ENCODE measurements at regions not wholly inside any gene's neighbourhood (a gene's known extent, or its start where the extent isn't known, plus 50 kb on each side); places are given as distances from the start of the nearest gene placed in this dataset.

DNA sequence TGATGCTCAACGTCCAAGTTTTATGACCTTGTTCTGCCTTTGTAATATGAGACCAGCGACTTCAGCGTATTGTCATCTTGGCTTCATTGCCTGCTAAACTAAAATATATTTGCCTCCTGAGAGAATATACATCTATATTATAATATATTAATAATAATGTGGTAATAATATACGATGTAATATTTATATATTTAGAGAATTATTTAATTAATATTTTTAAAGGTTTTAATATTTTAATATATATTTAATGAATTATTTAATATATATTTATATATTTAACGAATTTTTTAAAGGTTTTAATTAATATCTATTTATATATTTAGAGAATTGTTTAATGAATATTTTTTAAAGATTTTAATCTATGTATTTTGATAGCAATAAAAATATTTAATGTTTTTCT lies 700.7 kb downstream of the TAF11L14 start:
- Histone ChIP-seq H3K27ac (ENCODE audit: low read depth, low read length) (no peak overlapping the region), H3K36me3 (ENCODE audit: control insufficient read depth in 3 of 3, insufficient read depth in 3 of 3, low read length in 3 of 3) (no peaks in the 10 kb centered on the region), H3K4me3 (ENCODE audit: low read length in 3 of 3) (no peak overlapping the region), H3K4me1 (ENCODE audit: control insufficient read depth in 3 of 3, insufficient read depth in 3 of 3, low read length in 3 of 3) (no peaks in the 10 kb centered on the region), H3K27me3 (ENCODE audit: control insufficient read depth in 3 of 3, insufficient read depth in 3 of 3, low read length in 3 of 3) (no peaks in the 10 kb centered on the region), H3K9ac (ENCODE audit: low read depth in 1 of 3, low read length in 3 of 3) (no peak overlapping the region), H3K9me3 (ENCODE audit: control insufficient read depth in 3 of 3, low read length in 3 of 3) (peaks cover 0 to 3% (median 0%) of the 10 kb centered on the region in 3 donors)

DNA sequence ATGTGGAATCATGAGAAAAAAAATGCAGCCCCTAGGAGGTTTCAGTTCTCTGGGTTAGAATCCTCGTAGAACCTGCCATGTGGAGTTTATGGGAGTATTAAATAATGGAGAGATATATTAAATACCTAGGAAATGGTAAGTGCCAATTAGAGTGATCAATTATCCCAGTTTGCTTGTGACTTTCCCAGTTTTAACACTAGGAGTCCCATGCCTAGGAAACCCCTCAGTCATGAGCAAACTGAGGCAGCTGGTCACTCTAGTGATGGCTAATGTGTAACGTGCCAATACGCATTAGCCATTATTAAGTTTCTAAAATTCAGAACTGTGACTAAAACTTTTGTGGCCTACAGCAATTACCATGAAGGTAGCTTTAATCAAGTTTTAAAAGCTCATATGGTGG lies 720.6 kb downstream of the TAF11L14 start:
- Histone ChIP-seq H3K9me3 (ENCODE audit: control insufficient read depth in 3 of 3, low read length in 3 of 3) (no peaks in the 10 kb centered on the region), H3K4me1 (ENCODE audit: control insufficient read depth in 3 of 3, insufficient read depth in 3 of 3, low read length in 3 of 3) (no peaks in the 10 kb centered on the region), H3K4me3 (ENCODE audit: low read length in 3 of 3) (no peak overlapping the region), H3K36me3 (ENCODE audit: control insufficient read depth in 3 of 3, insufficient read depth in 3 of 3, low read length in 3 of 3) (no peaks in the 10 kb centered on the region), H3K27me3 (ENCODE audit: control insufficient read depth in 3 of 3, insufficient read depth in 3 of 3, low read length in 3 of 3) (no peaks in the 10 kb centered on the region), H3K9ac (ENCODE audit: low read depth in 1 of 3, low read length in 3 of 3) (no peak overlapping the region), H3K27ac (ENCODE audit: low read depth, low read length) (no peak overlapping the region)

DNA sequence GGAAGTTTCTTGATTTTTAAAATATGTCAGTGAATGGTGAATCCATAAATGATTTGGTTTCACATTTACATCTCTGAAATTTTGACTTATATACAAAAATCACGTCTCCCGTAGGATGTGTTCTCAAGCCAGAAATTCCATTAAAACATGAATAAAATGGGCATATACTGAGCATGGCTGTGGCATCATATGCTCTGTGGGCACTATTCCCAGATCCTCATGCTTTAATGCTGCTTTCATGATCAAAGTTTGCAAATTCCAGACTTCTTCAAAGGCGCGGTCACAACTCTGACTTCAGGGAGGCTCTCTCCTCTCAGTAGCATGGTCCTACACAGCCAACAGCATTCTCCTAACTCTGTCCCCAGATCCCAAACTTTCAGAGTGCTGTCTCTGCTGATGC lies 723.2 kb downstream of the TAF11L14 start:
- no peak overlapping the region for H3K9ac ChIP-seq (ENCODE audit: low read depth in 1 of 3, low read length in 3 of 3)
- no peaks in the 10 kb centered on the region for H3K36me3 ChIP-seq (ENCODE audit: control insufficient read depth in 3 of 3, insufficient read depth in 3 of 3, low read length in 3 of 3)
- H3K9me3 ChIP-seq (ENCODE audit: control insufficient read depth in 3 of 3, low read length in 3 of 3) = no peaks in the 10 kb centered on the region
- no peak overlapping the region for H3K4me3 ChIP-seq (ENCODE audit: low read length in 3 of 3)
- H3K27me3 ChIP-seq (ENCODE audit: control insufficient read depth in 3 of 3, insufficient read depth in 3 of 3, low read length in 3 of 3) = no peaks in the 10 kb centered on the region
- no peaks in the 10 kb centered on the region for H3K4me1 ChIP-seq (ENCODE audit: control insufficient read depth in 3 of 3, insufficient read depth in 3 of 3, low read length in 3 of 3)
- H3K27ac ChIP-seq (ENCODE audit: low read depth, low read length) = no peak overlapping the region

DNA sequence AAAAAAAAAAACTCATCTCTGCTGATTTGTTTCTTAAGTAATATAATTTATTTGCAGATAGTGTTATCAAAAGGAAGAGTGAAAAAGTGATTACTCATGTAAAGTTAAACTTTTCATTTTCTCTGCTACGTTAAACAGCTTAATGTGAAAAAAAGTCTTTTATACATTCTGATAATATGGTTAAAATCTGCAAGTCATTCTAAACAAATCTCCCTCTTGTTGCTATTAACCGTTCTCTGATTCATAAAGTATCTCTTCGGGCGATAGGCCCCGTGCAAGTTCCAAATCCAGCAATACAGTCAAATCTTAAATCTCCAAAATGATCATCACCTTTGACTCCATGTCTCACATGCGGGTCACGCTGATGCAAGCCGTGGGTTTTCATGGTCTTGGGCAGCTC lies 732.0 kb downstream of the TAF11L14 start:
- no peaks in the 10 kb centered on the region for H3K36me3 ChIP-seq (ENCODE audit: control insufficient read depth in 3 of 3, insufficient read depth in 3 of 3, low read length in 3 of 3)
- no peak overlapping the region for H3K4me3 ChIP-seq (ENCODE audit: low read length in 3 of 3)
- no peaks in the 10 kb centered on the region for H3K27me3 ChIP-seq (ENCODE audit: control insufficient read depth in 3 of 3, insufficient read depth in 3 of 3, low read length in 3 of 3)

DNA sequence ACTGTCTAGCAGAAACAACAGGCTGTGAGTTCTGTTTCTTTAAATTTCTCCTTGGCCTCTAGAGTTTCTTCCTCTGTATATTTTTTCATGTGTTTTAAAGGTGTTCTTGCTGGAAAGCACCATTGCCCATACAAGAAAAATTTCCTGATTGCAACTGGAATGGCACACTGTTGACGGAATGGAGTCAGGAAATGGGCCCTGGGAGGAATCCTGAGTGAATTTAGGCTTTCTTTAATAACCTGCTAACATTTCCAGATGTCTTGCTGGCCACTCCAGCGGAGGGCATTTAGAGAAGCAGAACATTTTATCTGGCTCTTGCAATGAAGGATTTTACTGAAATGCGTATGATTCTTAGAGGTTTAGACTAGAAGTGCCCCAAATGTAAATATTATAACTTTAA lies 736.3 kb downstream of the TAF11L14 start:
- H3K27me3 ChIP-seq (ENCODE audit: control insufficient read depth in 3 of 3, insufficient read depth in 3 of 3, low read length in 3 of 3) = no peaks in the 10 kb centered on the region
- H3K9me3 ChIP-seq (ENCODE audit: control insufficient read depth in 3 of 3, low read length in 3 of 3) = no peaks in the 10 kb centered on the region
- H3K4me3 ChIP-seq (ENCODE audit: low read length in 3 of 3) = no peak overlapping the region
- H3K9ac ChIP-seq (ENCODE audit: low read depth in 1 of 3, low read length in 3 of 3) = no peak overlapping the region
- H3K27ac ChIP-seq (ENCODE audit: low read depth, low read length) = no peak overlapping the region
- H3K4me1 ChIP-seq (ENCODE audit: control insufficient read depth in 3 of 3, insufficient read depth in 3 of 3, low read length in 3 of 3) = no peaks in the 10 kb centered on the region
- H3K36me3 ChIP-seq (ENCODE audit: control insufficient read depth in 3 of 3, insufficient read depth in 3 of 3, low read length in 3 of 3) = no peaks in the 10 kb centered on the region

More for the DNA sequence above, 732.0 kb downstream of the TAF11L14 start:
- Histone ChIP-seq H3K4me1 (ENCODE audit: control insufficient read depth in 3 of 3, insufficient read depth in 3 of 3, low read length in 3 of 3) (no peaks in the 10 kb centered on the region), H3K9ac (ENCODE audit: low read depth in 1 of 3, low read length in 3 of 3) (no peak overlapping the region), H3K9me3 (ENCODE audit: control insufficient read depth in 3 of 3, low read length in 3 of 3) (no peaks in the 10 kb centered on the region), H3K27ac (ENCODE audit: low read depth, low read length) (no peak overlapping the region)

DNA sequence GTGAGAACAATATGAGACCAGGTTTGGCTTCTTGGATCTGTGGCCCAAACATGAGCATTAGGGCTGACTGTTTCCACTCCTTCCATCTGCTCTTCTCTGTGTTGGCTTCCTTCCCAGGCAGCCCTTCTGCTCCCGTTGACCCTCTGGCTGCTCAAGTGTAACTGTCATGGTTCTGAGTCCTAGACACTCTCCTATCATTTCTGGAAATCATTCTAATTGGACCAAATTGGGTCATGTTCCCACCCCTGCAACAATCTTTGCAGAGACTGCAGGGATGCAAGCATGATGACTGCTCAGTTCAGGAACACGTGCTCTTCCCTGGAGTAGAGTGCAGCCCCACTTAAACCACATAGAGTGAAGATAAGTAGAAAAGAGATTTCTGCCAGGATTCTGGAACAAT lies 741.4 kb downstream of the TAF11L14 start:
- H3K4me1 ChIP-seq (ENCODE audit: control insufficient read depth in 3 of 3, insufficient read depth in 3 of 3, low read length in 3 of 3) = no peaks in the 10 kb centered on the region
- no peaks in the 10 kb centered on the region for H3K9me3 ChIP-seq (ENCODE audit: control insufficient read depth in 3 of 3, low read length in 3 of 3)
- no peaks in the 10 kb centered on the region for H3K36me3 ChIP-seq (ENCODE audit: control insufficient read depth in 3 of 3, insufficient read depth in 3 of 3, low read length in 3 of 3)
- no peak overlapping the region for H3K27ac ChIP-seq (ENCODE audit: low read depth, low read length)
- H3K27me3 ChIP-seq (ENCODE audit: control insufficient read depth in 3 of 3, insufficient read depth in 3 of 3, low read length in 3 of 3) = no peaks in the 10 kb centered on the region
- no peak overlapping the region for H3K9ac ChIP-seq (ENCODE audit: low read depth in 1 of 3, low read length in 3 of 3)
- no peak overlapping the region for H3K4me3 ChIP-seq (ENCODE audit: low read length in 3 of 3)

DNA sequence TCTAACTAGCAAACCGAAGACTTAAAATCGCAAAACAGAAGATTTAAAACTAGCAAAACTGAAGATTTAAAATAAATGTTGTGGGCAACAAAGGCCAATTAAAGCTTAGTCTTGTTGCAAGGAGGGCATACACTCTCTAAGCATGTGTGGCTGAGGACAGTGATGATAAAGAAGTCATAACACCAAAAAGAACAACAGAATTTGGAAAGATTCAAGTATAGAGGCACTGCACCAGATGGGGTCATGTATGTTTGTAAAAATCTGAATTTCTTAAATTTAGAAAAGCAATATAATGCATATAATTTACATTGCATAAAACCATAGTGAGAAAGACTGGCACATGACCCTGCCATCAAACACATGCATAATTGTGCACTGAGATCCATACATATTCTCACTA lies 743.8 kb downstream of the TAF11L14 start:
- no peaks in the 10 kb centered on the region for H3K36me3 ChIP-seq (ENCODE audit: control insufficient read depth in 3 of 3, insufficient read depth in 3 of 3, low read length in 3 of 3)
- H3K9me3 ChIP-seq (ENCODE audit: control insufficient read depth in 3 of 3, low read length in 3 of 3) = no peaks in the 10 kb centered on the region
- no peak overlapping the region for H3K9ac ChIP-seq (ENCODE audit: low read depth in 1 of 3, low read length in 3 of 3)
- no peaks in the 10 kb centered on the region for H3K27me3 ChIP-seq (ENCODE audit: control insufficient read depth in 3 of 3, insufficient read depth in 3 of 3, low read length in 3 of 3)
- H3K27ac ChIP-seq (ENCODE audit: low read depth, low read length) = no peak overlapping the region
- no peak overlapping the region for H3K4me3 ChIP-seq (ENCODE audit: low read length in 3 of 3)
- H3K4me1 ChIP-seq (ENCODE audit: control insufficient read depth in 3 of 3, insufficient read depth in 3 of 3, low read length in 3 of 3) = no peaks in the 10 kb centered on the region

DNA sequence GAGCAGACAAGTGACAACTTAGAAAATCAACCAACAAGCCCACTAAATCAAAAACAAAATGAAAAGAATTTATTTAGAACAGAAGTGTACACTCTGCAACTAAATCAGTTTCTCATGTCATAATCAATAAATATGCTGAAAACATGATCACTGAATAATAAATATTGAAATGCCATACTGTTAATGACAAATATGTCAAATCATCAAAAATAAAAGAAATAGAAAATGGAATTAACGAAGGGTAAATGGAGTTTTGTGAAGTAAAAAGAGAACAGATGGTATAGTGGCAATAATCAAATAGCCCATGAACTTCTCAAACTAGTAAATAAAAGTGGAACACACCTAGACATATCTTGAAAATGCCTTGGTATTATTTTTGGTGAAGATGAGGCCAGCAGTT lies 744.9 kb downstream of the TAF11L14 start:
- Histone ChIP-seq H3K27ac (ENCODE audit: low read depth, low read length) (no peak overlapping the region), H3K9me3 (ENCODE audit: control insufficient read depth in 3 of 3, low read length in 3 of 3) (no peaks in the 10 kb centered on the region), H3K4me1 (ENCODE audit: control insufficient read depth in 3 of 3, insufficient read depth in 3 of 3, low read length in 3 of 3) (no peaks in the 10 kb centered on the region), H3K36me3 (ENCODE audit: control insufficient read depth in 3 of 3, insufficient read depth in 3 of 3, low read length in 3 of 3) (no peaks in the 10 kb centered on the region), H3K27me3 (ENCODE audit: control insufficient read depth in 3 of 3, insufficient read depth in 3 of 3, low read length in 3 of 3) (no peaks in the 10 kb centered on the region), H3K4me3 (ENCODE audit: low read length in 3 of 3) (no peak overlapping the region), H3K9ac (ENCODE audit: low read depth in 1 of 3, low read length in 3 of 3) (no peak overlapping the region)

DNA sequence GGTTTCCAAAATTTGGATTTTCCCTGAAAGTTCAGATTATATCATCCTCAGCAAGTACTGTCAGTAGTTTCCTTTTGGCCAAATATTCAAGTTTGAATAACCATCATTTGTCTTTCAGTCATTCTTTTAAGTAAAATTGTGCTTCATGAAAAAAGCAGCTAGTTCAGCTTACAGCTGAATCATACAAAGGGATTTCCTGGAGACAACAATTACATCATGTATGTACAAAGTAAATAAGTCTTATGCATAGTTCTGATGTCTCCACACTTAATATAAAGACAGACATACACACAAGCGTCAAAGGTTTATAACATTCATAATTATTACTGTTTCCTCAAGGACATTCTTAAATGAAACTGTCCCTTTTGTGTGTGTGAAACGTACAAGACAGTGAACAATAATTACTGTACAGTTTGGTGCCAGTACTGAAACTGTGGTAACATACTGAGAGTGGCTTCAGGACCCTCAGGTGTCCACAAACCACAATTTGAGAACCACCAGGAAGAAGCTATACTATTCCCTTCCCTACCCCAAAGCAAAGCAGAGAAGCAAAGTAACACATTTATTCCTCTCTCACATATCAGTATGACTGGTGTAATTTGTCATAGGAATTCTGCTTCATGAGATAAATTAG lies 746.6 kb downstream of the TAF11L14 start:
- Histone ChIP-seq H3K9ac (ENCODE audit: low read depth in 1 of 3, low read length in 3 of 3) (no peak overlapping the region), H3K27ac (ENCODE audit: low read depth, low read length) (no peak overlapping the region), H3K9me3 (ENCODE audit: control insufficient read depth in 3 of 3, low read length in 3 of 3) (no peaks in the 10 kb centered on the region), H3K36me3 (ENCODE audit: control insufficient read depth in 3 of 3, insufficient read depth in 3 of 3, low read length in 3 of 3) (no peaks in the 10 kb centered on the region), H3K4me1 (ENCODE audit: control insufficient read depth in 3 of 3, insufficient read depth in 3 of 3, low read length in 3 of 3) (no peaks in the 10 kb centered on the region), H3K27me3 (ENCODE audit: control insufficient read depth in 3 of 3, insufficient read depth in 3 of 3, low read length in 3 of 3) (no peaks in the 10 kb centered on the region), H3K4me3 (ENCODE audit: low read length in 3 of 3) (no peak overlapping the region)

DNA sequence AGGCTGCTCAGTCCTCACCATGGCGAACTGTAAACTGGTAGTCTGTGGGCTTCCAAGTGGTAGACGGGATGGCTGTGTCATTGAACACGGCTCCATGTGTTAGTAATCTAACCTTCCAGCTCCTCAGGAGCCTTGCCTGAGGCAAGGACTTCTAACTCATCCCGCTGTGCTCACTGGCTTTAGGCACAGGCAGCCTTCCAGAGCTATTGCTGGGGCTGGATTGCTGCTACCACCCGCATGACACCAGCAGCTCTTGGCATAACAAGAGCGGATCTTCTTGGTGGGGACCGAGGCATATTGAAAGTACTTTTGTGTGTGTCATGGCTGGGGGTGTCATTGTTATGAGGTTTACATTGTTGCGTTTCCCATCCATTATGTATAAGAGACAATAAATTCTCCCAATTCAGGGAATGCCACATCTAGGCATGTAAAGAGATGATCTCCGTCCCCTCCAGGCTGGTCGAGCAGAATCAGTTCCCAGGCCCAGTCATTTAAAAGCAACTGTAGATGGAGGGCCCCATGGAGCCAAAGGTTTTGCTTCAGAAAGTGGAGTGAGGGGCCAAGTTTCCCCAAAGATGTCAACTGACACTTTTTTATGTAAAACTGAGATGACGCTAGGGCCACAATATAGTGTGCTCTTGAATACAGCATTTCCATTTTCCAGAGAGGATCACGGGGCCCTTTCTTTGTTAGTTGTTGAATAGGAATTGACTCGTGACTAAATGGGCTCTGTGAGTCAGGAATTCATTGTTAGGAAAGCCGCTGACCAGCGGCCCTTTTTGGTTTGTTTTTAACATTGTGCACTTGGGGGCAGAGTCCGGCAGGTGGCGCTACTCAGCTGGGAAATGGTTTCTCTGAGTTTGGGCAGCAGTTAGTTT lies 759.5 kb downstream of the TAF11L14 start:
- Histone ChIP-seq H3K27me3 (ENCODE audit: control insufficient read depth in 3 of 3, insufficient read depth in 3 of 3, low read length in 3 of 3) (no peaks in the 10 kb centered on the region), H3K9ac (ENCODE audit: low read depth in 1 of 3, low read length in 3 of 3) (no peak overlapping the region), H3K27ac (ENCODE audit: low read depth, low read length) (no peak overlapping the region), H3K36me3 (ENCODE audit: control insufficient read depth in 3 of 3, insufficient read depth in 3 of 3, low read length in 3 of 3) (no peaks in the 10 kb centered on the region), H3K4me1 (ENCODE audit: control insufficient read depth in 3 of 3, insufficient read depth in 3 of 3, low read length in 3 of 3) (no peaks in the 10 kb centered on the region), H3K9me3 (ENCODE audit: control insufficient read depth in 3 of 3, low read length in 3 of 3) (no peaks in the 10 kb centered on the region), H3K4me3 (ENCODE audit: low read length in 3 of 3) (no peak overlapping the region)
